NK-92 (cell line): ENCODE measurements at regions not wholly inside any gene's neighbourhood (a gene's known extent, or its start where the extent isn't known, plus 50 kb on each side); places are given as distances from the start of the nearest gene placed in this dataset.

Experiments
- DNase-seq: peaks from one replicate; lab custom pipeline; 2025; ENCODE audit not compliant: unreplicated experiment; lab: John Stamatoyannopoulos, UW

DNA sequence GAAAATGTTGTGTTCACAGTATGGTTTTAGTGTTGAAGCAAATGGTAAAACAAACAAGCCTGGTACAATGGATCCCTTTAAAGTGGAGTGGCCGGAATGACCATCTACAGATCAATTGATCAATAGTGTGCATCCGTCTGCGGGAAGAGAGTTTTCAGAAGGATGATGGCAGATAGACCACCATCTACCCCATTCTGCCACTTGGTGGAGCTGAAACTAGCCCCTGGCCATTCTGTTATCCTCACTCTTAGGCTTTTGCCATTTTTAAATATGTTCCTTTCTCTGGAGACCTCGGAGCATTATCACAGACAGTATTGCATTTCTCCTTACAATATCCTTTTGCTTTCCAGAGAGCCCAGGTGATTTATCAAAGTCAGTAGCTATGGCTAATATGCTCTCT lies 258.9 kb upstream of the CFAP20DC start:
- no peak for DNase-seq

DNA sequence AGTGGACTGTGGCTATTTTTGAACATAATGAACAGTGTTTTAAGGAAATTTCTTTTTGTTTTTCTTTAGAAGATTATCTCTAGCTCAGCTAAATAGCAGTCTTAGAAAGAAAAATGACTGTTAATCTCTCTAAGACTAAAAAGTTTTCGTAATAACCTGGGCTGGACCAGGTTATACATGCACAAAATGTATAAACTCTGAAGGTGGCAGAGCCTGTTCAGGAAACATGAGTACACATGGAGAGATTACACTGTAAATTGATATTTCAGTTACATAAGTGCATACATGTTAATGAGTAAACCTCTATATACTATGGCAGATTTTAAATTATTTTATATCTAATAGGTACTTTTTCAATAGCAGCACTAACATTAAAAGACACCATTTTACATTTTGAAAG lies 258.2 kb upstream of the CFAP20DC start:
- no peak for DNase-seq

DNA sequence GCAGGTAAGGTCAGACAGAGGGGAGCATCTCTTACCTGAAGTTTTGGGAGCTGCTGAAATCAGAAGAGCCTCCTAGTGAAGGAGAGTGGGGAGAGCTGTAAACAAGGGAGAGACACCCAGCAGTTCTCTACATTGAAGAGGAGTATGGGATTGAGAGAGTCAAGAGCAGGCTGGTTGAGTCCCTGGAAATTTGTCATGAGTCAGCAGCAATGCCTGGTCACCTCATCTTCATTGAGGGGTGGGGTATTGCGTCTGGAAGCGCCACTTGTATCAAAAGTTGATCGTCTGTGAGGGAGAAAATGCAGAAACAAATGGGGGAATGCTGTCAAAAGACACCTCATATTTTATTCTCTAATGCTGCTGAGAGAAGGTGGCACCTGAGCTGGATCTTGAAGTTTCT lies 256.6 kb upstream of the CFAP20DC start:
- DNase-seq = no peak

DNA sequence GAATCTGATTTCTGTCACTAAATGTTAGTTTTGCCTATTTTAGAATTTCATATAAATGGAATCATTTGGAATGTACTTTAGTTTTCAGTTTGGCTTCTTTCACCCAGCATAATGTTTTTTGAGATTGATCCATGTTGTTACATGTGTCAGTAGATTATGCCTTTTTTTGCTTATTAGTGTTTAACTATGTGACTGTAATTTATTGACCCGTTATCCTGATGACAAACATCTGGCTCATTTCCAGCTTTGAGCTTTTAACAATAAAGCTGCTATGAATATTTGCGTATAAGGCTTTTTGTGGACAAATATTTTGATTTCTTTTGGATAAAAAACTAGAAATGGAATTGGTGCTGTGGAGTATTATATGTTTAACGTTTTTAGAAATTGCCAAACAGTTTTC lies 254.5 kb upstream of the CFAP20DC start:
- DNase-seq = no peak

DNA sequence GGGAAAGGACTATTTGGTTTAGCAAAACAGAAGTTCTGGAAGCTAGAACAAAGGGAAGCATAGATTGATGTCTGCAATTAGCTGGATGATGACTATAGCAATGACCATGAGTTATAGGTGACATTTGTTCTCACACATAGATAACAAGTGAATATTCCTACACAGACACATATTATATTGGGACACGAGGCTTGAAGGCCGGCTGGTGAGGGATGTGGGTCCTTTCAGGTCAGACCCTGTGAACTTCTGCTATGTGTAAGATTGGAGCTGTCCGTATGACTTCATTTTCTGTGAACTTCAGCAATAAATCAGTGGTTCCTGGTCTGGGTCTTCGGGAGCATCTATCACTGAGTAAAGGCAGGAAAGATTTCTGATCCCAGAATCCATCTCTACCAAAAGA lies 253.6 kb upstream of the CFAP20DC start:
- DNase-seq = no peak

DNA sequence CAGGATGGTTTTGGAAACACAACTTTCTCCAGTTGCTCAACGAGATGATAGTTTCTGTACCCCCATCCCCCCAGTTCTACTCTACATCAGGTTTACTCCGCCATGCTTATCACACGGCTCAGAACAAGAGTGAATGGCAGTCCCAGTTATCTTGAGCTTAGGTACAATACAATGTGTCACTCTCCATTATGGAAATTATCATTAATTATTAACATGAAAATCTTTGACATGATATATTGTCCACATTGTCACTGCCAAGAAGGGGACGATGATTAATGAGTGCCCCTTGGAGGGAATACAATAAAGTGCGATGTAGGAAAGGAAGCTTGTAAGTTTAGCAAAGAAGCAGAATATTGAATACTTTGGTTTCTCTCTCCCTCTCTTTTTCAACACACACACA lies 252.6 kb upstream of the CFAP20DC start:
- no peak for DNase-seq

DNA sequence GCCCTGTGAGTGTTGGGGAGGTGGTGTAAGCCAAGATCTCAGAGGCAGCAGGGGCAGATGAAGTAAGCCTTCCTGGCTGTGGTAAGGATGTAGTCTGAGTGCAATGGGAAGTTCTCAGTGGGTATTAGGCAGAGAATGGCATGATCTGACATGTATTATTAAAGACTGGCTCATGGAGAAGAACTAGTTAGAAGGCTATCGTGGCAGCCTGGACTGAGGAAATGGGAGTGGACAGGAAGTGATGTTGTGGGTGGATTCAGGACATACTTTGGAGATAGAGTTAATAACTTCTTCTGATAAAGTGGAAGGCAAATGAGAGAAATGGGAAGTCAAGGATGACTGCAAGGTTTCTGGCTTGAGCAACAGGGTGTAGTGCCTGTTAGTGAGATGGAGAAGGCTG lies 250.9 kb upstream of the CFAP20DC start:
- DNase-seq = no peak

DNA sequence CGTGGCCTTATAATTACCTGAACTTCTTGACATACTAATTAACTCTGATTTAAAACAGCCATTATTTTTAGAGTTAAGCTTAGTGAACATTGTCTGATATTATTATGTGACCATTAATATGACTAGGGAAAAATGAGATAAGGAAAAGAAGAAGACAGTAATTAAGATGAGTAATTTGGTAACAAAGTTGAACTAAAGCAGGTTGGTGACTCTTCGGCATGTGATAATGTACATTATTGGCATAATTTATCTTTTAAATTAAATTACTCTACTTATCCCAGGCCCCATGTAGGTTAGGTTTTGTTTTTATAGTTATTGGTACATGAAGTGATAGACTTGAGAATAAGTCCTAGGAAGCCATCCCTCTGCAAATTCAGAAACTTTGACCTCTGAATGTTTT lies 249.7 kb upstream of the CFAP20DC start:
- DNase-seq = no peak

DNA sequence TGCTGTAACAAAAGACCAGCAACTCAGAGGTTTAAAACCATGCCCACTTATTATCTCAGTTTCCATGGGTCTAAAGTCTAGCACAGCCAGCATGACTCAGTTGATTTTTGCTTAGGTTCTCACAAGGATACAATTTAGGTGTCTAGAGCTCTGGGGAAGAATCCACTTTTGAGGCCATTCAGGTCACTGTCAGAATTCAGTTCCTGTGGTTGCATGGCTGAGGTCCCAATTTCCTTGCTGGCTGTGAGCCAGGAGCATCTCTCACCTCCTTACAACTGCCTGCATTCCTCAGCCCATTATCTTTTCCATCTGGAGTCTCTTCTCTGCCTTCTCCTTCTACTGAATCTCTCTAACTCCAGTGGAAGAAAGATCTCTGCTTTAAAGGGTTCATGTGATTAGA lies 240.5 kb upstream of the CFAP20DC start:
- no peak for DNase-seq

DNA sequence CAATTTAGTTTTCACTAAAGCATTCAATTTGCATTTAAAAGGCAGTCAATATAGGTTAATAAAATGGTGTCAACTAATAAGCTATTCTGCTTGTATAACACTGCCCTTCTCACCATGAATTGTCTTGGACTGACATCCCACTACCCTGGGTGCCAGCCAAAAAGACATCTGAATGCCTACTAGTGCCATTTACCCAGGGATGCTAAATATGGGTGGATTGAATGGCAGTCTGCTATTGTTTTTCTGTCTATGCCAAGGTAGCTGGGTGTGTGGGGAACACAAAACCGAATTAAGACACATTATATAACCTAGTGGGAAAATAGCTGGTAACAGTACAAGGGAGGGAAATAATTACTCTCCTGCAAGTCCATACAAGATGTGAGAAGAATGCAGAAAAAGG lies 240.0 kb upstream of the CFAP20DC start:
- no peak for DNase-seq

DNA sequence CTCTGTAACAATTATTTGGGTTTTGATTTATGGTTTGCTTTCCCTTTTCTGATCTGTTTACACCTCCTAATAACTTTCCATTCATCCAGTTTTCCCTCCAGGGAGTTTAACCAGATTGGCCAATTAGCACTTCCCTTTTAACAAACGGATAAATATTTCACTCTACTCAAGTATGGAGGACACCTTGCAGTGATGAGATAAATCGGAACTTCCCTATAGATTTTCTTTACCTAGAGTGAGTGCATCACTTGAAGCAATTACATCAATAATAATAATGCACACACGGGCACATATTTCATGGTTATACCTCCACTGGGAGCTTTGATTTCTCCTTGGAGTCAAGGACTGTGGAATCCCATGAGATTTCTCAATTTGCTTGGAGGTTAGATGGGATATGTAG lies 239.1 kb upstream of the CFAP20DC start:
- no peak for DNase-seq

DNA sequence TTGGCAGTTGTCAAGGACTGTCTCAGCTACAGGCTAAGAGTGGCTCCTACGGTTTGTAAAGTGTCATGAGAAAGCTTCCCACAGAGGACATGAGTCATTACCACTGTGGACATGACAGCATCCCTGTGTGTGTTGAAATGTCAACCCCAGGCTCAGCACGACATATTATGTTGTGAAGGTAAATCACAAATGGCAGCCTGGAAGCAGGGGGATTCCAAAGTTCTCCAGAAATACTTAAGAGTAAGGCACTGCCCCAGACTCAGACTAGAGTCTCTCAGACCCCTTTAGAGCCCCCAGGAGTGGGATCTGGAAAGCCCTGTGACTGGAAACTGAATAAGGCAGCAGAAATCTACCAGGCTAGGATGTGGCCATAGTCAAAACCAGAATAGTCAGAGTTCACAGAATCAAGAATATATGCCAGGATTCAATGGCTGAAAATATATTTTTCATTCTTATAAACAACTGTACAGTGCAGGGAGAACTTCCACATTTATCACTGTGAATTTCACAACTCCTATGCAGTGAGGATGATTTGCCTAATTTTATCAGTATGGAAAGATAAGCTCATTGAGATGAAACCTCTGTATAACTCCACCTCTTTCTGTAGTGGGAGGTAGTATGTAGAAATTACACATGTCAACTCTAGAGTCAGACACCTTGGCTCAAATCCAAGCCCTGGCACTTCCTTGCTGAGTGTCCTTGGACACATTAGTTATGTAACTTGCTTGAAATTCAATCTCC lies 237.1 kb upstream of the CFAP20DC start:
- DNase-seq = peak; percentile 28

DNA sequence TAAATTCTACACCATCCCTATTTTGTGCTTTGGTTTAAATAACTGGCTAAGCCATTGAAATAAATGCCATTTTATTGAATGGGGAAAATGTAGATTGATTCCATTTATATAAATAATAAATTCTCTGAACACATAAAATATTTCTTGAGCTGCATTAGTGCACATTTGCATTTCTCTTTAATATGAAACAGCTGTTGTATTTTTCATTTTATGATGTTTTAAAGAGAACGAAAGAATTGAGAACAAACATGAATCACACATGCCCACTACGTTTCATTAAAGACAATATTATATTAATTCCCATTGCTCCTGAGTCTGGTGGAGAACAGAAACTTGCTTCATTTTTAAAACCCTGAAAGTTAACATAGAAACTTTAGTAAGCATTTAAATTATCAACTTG lies 235.7 kb upstream of the CFAP20DC start:
- DNase-seq = no peak

DNA sequence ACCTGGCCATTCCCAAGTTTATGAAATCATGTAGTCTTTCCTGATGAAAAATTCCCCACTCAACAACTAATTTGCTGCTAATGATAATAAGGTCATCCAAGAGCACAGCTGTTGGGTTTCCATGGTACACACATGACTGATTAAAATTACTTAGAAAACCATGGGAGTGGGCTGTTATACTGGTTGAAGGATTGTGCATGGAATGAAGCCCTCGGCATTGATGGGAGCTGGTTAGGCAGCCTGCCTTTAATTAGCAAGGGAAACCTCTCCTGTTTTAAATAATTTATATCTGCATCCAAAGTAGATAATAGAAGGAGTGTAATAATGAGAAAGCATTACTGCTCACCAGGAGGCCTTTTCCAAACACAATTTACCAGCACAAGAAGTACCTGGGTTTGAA lies 235.1 kb upstream of the CFAP20DC start:
- DNase-seq = no peak

DNA sequence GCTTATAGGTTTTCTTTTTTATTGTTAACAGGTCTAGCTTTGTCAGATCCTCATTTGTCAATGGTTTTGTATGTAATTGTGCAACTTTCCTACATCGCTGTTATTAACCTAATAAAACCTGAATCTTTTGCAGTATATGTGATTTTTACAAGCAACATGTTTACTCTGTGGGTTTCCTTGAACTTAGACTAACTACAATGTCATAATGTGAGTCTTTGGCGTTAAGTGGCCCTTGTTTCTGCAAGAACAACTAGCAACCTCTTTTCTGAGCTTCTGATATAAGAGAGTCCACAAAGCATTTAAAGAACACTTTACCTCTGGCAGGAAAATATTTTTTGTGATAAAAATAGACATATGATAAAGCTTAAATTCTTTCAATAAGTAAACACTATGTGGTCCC lies 230.3 kb upstream of the CFAP20DC start:
- DNase-seq = no peak

DNA sequence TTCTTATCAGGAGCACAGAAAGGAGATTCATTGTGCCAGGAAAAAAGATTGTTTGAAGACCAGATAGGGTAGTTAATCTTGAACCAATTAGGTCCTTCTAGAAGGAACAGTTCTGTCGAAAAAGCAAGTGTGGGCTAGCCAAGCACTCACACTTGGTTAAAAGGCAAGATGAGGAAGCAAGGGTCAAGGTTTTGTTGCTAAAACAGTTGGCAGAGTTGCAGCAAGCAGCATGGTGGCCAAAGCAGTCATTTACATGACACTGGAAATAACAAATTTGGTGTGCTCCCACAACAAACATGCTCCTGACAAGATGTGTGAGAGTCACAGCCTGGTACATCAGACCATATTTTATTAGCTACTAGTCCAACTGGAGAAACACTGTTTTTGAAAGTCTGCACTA lies 228.0 kb upstream of the CFAP20DC start:
- no peak for DNase-seq

DNA sequence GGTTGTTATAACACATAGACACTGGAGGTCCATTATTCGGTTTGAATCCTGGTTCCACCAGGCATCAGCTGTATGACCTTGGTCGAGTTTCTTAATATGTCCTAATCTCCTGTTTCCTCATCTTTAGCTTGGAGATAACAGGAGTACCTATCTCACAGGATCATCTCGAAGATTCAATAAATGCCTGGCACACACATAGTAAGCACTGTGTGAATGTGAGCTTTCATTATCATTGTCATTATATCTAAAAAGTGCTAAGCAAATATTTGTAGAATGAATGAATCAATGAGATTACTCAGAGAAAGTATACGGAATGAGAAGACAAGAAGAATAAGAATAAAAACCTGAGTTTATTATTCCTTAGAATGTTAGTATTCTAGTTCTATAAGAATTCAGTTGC lies 227.4 kb upstream of the CFAP20DC start:
- DNase-seq = no peak

DNA sequence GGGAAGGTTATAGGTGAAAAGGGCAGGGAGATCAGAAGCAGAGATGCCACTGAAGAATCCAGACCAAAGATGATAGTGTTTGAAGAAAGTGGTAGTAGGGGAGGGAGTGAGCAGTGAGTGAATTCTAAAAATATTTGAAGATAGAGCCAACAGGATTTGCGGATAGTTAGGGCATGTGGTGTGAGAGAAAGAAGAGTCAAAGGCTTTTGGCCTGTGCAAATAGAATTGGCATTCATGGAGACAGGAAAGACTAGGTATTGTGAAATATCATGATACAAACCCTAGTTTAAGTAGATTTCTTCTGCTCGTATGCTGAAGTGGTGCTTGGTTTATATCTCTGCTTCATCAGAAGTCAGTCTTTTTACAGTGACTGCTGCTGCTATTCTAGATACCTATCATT lies 224.2 kb upstream of the CFAP20DC start:
- no peak for DNase-seq

DNA sequence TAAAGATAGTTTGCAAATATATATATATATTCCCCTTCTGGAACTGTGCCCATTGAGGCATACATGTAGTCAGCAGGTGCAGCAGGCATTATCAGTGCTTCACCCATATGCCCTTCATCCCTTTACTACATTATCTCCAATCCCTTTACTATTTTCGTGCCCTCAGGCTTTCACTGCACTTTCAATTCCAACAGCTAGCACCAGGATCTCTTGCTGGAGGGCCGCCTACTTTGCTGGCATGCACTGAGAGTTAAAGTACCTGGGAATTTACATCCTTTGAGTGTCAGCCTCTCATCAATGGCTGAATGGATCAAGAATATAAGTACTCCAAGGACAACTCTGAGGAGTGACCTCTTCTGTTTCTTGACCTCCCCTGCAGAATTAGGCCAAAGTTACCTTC lies 222.1 kb upstream of the CFAP20DC start:
- DNase-seq = no peak

DNA sequence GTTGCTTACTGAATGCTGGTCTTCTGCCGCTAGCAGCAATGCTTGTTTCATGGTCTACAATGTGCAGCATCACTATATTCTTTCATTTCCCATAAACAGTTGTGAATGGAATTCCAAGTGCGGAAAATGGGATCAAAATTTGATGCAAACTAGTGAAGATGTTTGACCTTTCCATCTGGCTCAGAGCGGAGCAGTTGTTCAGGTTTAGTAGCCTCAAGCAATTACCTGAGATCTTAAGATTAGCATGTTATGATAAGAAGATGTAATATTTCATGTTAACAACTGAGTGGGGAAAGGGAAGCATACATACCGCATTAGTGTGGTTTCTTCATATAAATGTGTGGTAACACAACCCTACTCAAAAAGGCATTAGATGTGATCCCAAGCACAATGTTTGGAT lies 221.1 kb upstream of the CFAP20DC start:
- no peak for DNase-seq

DNA sequence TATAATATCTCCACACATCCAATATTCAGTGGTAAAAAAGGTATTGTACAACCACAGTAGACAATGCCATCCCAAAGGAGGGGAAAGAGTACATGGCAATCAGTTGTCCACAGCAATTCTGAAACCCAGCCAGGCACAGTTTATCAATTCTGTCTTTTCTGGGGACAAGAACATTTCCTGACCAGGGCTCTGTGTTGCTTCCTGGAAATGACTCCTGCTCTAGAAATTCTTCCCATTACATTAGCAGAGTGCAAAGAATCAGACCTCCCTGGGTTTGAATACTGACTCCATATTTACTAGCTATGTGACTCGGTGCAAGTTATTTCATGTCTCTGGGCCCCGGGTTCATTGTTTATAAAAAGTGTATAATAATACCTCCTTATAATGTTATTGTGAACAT lies 220.4 kb upstream of the CFAP20DC start:
- no peak for DNase-seq

DNA sequence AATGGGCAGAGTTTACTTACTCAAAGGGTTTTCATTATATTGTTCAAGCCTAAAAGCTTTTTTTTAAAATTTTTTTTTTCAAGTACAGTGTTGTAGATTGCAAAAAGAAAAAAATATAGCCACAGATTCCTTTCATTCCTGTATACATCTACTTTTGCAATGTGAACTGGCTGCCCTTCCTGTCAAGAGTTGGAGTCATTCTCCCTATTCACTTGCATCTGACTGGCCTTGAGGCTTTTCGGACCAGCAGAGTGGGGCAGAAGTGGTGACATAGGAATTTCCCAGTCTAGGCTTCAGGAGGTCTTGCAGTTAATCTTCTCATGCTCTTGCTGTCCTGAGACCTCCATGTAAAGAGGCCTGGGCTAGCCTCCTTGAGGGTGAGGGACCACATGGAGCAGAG lies 218.3 kb upstream of the CFAP20DC start:
- no peak for DNase-seq

DNA sequence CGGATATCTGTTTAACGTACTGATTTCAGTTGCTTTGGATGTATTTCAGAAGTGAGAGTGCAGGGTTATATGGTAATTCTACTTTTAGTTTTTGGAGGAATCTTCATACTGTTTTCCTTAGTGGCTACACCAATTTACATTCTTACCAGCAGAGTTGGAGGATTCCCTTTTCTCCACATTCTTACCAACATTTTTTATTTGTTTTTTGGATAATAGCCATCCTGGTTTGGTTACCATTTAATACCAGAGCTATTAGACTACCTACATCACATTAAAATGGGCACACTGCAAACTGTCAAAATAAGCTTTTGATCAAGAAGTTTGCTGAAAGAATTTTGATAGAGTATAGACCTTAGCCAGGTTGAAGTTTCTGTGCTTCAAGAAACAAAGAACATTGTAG lies 217.2 kb upstream of the CFAP20DC start:
- DNase-seq = no peak

DNA sequence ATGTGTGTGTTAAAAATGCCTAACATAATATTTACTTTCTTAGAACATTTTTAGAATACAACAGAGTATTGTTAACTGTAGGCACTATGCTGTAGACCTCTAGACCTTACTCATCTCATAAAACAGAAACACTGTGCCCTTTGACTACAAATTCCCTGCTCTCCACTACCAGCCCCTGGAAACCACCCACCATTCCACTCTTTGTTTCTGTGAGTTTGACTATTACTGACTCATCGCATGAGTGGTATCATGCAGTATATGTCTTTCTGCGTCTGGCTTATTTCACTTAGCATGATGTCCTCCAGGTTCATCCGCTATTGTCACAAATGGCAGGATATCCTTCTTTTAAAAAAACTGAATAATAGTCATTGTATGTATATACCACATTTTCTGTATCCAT lies 216.7 kb upstream of the CFAP20DC start:
- DNase-seq = no peak
